ENCODE measurements at regions not wholly inside any gene's neighbourhood (a gene's known extent, or its start where the extent isn't known, plus 50 kb on each side); places are given as distances from the start of the nearest gene placed in this dataset.
A peak's percentile ranks its signal among the peaks of the same experiment; 100 is the strongest.

GRCh38 chr3:14273901-14274611 lies 95.4 kb downstream of the LSM3 start:
- no peak for DNase-seq

- DNase-seq: peak in 1 of 2 experiments; percentile 24
Observed at GRCh38 chr3:14274612-14274936, 96.0 kb downstream of the LSM3 start.

- DNase-seq: peak in 1 of 2 experiments; percentile 32
Observed at GRCh38 chr3:14274999-14275961, 96.7 kb downstream of the LSM3 start.

- no peak for DNase-seq
Observed at GRCh38 chr3:14275962-14276909, 97.6 kb downstream of the LSM3 start.

GRCh38 chr3:14277557-14277956 lies 98.9 kb downstream of the LSM3 start:
- DNase-seq: no peak

- no peak for DNase-seq
Observed at GRCh38 chr3:14278265-14278798, 99.7 kb downstream of the LSM3 start.

GRCh38 chr3:14278799-14279625 lies 100.4 kb downstream of the LSM3 start:
- DNase-seq: peak in 1 of 2 experiments; percentile 22

GRCh38 chr3:14279626-14280061 lies 101.0 kb downstream of the LSM3 start:
- DNase-seq: no peak

- no peak for DNase-seq
Observed at GRCh38 chr3:14280326-14280725, 101.7 kb downstream of the LSM3 start.

GRCh38 chr3:14281053-14281452 lies 102.4 kb downstream of the LSM3 start:
- no peak for DNase-seq

- no peak for DNase-seq
Observed at GRCh38 chr3:14282001-14282705, 103.5 kb downstream of the LSM3 start.

GRCh38 chr3:14282706-14283075 lies 104.1 kb downstream of the LSM3 start:
- DNase-seq: no peak

GRCh38 chr3:14283092-14283812 lies 104.6 kb downstream of the LSM3 start:
- no peak for DNase-seq

- DNase-seq: no peak
Observed at GRCh38 chr3:14283813-14284438, 105.3 kb downstream of the LSM3 start.

- DNase-seq: peak in 1 of 2 experiments; percentile 25
Observed at GRCh38 chr3:14284694-14285547, 106.3 kb downstream of the LSM3 start.

- DNase-seq: peak; percentile 98 to 99
Observed at GRCh38 chr3:14285548-14285925, 106.9 kb downstream of the LSM3 start.

- DNase-seq: peak; percentile 13 to 50
Observed at GRCh38 chr3:14286887-14287500, 108.4 kb downstream of the LSM3 start.

- DNase-seq: no peak
Observed at GRCh38 chr3:14288177-14288788, 109.7 kb downstream of the LSM3 start.

Data from NCI-H524 (cell line).